DOHH2 (cell line): ENCODE measurements at regions not wholly inside any gene's neighbourhood (a gene's known extent, or its start where the extent isn't known, plus 50 kb on each side); places are given as distances from the start of the nearest gene placed in this dataset.

Experiments used
- EZH2phosphoT487 ChIP-seq: fragments of 200-600 bp; sonication (generic); IDR thresholded peaks from 2 replicates; pipeline ENCODE4 v1.6.1; 2017; ENCODE audit warnings: borderline replicate concordance, mild to moderate bottlenecking, antibody characterized with exemption, low read length, moderate library complexity, mixed read lengths
- TF ChIP-seq, protein P1 (sequence below): fragments of 200-600 bp; sonication (generic); IDR thresholded peaks from one replicate; pipeline ENCODE4 v1.5.1; 2014; ENCODE audit warnings: antibody characterized with exemption, mild to moderate bottlenecking, low read depth, low read length; ENCODE audit not compliant: poor library complexity, severe bottlenecking

DNA sequence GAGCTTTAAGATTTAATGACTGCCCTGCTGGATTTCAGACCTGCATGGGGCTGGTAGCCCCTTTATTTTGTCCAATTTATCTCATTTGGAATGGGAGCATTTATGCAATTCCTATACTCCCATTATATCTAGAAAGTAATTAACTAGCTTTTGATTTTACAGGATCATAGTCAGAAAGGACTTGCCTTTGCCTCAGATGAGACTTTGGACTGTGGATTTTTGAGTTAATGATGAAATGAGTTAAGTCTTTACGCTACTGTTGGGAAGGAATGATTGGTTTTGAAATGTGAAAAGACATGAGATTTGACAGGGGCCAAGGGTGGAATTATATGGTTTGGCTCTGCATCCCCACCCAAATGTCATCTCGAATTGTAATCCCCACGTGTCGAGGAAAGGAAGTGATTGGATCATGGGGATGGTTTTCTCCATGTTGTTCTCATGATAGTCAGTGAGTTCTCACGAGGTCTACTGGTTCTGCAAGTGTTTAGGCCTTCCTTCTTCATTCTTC, 213.1 kb upstream of the DCN start:
- TF ChIP-seq, protein P1, sequence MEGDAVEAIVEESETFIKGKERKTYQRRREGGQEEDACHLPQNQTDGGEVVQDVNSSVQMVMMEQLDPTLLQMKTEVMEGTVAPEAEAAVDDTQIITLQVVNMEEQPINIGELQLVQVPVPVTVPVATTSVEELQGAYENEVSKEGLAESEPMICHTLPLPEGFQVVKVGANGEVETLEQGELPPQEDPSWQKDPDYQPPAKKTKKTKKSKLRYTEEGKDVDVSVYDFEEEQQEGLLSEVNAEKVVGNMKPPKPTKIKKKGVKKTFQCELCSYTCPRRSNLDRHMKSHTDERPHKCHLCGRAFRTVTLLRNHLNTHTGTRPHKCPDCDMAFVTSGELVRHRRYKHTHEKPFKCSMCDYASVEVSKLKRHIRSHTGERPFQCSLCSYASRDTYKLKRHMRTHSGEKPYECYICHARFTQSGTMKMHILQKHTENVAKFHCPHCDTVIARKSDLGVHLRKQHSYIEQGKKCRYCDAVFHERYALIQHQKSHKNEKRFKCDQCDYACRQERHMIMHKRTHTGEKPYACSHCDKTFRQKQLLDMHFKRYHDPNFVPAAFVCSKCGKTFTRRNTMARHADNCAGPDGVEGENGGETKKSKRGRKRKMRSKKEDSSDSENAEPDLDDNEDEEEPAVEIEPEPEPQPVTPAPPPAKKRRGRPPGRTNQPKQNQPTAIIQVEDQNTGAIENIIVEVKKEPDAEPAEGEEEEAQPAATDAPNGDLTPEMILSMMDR: no peak
- TF ChIP-seq EZH2phosphoT487: no peak
